Keratinocyte (primary cell): ENCODE measurements at regions not wholly inside any gene's neighbourhood (a gene's known extent, or its start where the extent isn't known, plus 50 kb on each side); places are given as distances from the start of the nearest gene placed in this dataset.

ENCODE experiments used
- DNase-seq: peaks from one replicate; pipeline ENCODE4 v3.0.0-alpha.2; 2011; ENCODE audit warnings: low read depth, missing footprints, low spot score
- FAIRE-seq: peaks from 2 replicates; lab custom pipeline; 2011; peaks lifted over from hg19 to GRCh38; lab: Jason Lieb, UNC
- H2AFZ ChIP-seq: 2 replicates; pipeline ENCODE4 v1.6.0; 2012; ENCODE audit warnings: low read length, control low read depth, inconsistent platforms; ENCODE audit not compliant: control insufficient read depth
- H3K27ac ChIP-seq: 2 replicates; pipeline ENCODE4 v1.5.1; 2011; ENCODE audit warnings: low read length; ENCODE audit not compliant: control insufficient read depth, insufficient read depth
- H3K27me3 ChIP-seq: 3 replicates; pipeline ENCODE4 v1.6.0; 2011; ENCODE audit warnings: low read length; ENCODE audit not compliant: control insufficient read depth, insufficient read depth; ENCODE audit errors: extremely low read depth
- H3K36me3 ChIP-seq, 2 experiments: 2 replicates in 1 of 2; 3 replicates in 1 of 2; pipeline ENCODE4 v1.5.1; 2011; ENCODE audit warnings: low read length in 2 of 2, mild to moderate bottlenecking in 1 of 2; ENCODE audit not compliant: control insufficient read depth in 2 of 2, insufficient read depth in 2 of 2; ENCODE audit errors: extremely low read depth in 1 of 2
- H3K4me1 ChIP-seq: 3 replicates; pipeline ENCODE4 v1.5.1; 2011; ENCODE audit warnings: low read length; ENCODE audit not compliant: control insufficient read depth, insufficient read depth; ENCODE audit errors: extremely low read depth
- H3K4me2 ChIP-seq: 3 replicates; pipeline ENCODE4 v1.6.0; 2011; ENCODE audit warnings: low read depth, low read length; ENCODE audit not compliant: control insufficient read depth, insufficient read depth; ENCODE audit errors: extremely low read depth
- H3K4me3 ChIP-seq, 3 experiments: fragments of 200-600 bp in 1 of 3; sonication (generic) in 1 of 3; 2 replicates in 2 of 3; 3 replicates in 1 of 3; pipeline ENCODE4 v1.5.1; 2011 to 2016; ENCODE audit warnings: low read length in 3 of 3, mild to moderate bottlenecking in 3 of 3, control low read depth in 2 of 3, inconsistent platforms in 1 of 3, low read depth in 1 of 3, mixed read lengths in 1 of 3, mixed run types in 1 of 3, moderate library complexity in 1 of 3; ENCODE audit not compliant: control insufficient read depth in 2 of 3, insufficient read depth in 2 of 3; ENCODE audit errors: extremely low read depth in 1 of 3
- H3K79me2 ChIP-seq: 2 replicates; pipeline ENCODE4 v1.6.0; 2012; ENCODE audit warnings: low read length; ENCODE audit not compliant: control insufficient read depth, insufficient read depth
- H3K9ac ChIP-seq: 3 replicates; pipeline ENCODE4 v1.6.0; 2011; ENCODE audit warnings: low read length; ENCODE audit not compliant: control insufficient read depth, insufficient read depth; ENCODE audit errors: extremely low read depth
- H3K9me1 ChIP-seq: 3 replicates; pipeline ENCODE4 v1.6.0; 2011; ENCODE audit warnings: low read length; ENCODE audit not compliant: control insufficient read depth, insufficient read depth; ENCODE audit errors: extremely low read depth
- H3K9me3 ChIP-seq: 2 replicates; pipeline ENCODE4 v1.5.1; 2012; ENCODE audit warnings: low read depth, low read length; ENCODE audit not compliant: control insufficient read depth
- H4K20me1 ChIP-seq: 3 replicates; pipeline ENCODE4 v1.6.0; 2011; ENCODE audit warnings: low read length; ENCODE audit not compliant: control insufficient read depth, insufficient read depth; ENCODE audit errors: extremely low read depth
- EZH2 ChIP-seq: IDR thresholded peaks from one replicate; pipeline ENCODE4 v1.6.1; 2012; ENCODE audit warnings: inconsistent platforms, mild to moderate bottlenecking, low read length, moderate library complexity
- dilution Hi-C: fragments of 300-500 bp; cut with MboI; formaldehyde crosslinking; loops from one replicate; pipeline ENCODE4 v1.7.0; 2020; ENCODE audit warnings: low sequenced_read_pairs; ENCODE audit not compliant: extremely low pct_ligation_motif_present
- TF ChIP-seq, protein P1 (sequence below), 3 experiments: IDR thresholded peaks in 1 of 3; conservative IDR thresholded peaks in 1 of 3; optimal IDR thresholded peaks in 1 of 3; 2 replicates in 2 of 3; 3 replicates in 1 of 3; pipeline versions ENCODE3 to v1.5.1; 2011; ENCODE audit warnings: low read length in 3 of 3, mild to moderate bottlenecking in 3 of 3, moderate library complexity in 2 of 3, control low read depth in 1 of 3, inconsistent platforms in 1 of 3; ENCODE audit not compliant: insufficient read depth in 2 of 3; ENCODE audit errors: extremely low read depth in 1 of 3

DNA sequence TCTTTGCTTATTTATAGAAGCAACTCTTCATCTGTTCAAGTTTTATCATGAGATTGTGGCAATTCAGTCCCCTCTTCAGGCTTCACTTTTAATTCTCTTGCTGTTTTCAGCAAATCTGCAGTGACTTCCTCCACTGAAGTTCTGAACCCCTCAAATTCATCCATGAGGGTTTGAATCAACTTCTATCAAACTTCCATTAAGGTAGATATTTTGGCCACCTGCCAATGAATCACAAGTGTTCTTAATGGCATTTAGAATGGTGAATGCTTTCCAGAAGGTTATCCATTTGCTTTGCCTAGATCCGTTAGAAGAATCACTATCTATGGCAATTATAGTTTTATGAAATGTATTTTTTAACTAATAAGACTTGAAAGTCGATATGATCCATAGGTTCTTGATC is 946.7 kb upstream of the B3GALT2 start:
- dilution Hi-C loops, result no loop called here
- Histone ChIP-seq H3K4me3 (no peak overlapping the region), H3K36me3 (no peaks in the 10 kb centered on the region), H2AFZ (no peak overlapping the region), H4K20me1 (no peaks in the 10 kb centered on the region), H3K27me3 (no peaks in the 10 kb centered on the region), H3K27ac (no peak overlapping the region), H3K4me1 (no peaks in the 10 kb centered on the region), H3K9me3 (no peaks in the 10 kb centered on the region), H3K79me2 (no peaks in the 10 kb centered on the region), H3K9ac (no peak overlapping the region), H3K9me1 (no peaks in the 10 kb centered on the region), H3K4me2 (no peak overlapping the region)
- TF ChIP-seq, protein P1, sequence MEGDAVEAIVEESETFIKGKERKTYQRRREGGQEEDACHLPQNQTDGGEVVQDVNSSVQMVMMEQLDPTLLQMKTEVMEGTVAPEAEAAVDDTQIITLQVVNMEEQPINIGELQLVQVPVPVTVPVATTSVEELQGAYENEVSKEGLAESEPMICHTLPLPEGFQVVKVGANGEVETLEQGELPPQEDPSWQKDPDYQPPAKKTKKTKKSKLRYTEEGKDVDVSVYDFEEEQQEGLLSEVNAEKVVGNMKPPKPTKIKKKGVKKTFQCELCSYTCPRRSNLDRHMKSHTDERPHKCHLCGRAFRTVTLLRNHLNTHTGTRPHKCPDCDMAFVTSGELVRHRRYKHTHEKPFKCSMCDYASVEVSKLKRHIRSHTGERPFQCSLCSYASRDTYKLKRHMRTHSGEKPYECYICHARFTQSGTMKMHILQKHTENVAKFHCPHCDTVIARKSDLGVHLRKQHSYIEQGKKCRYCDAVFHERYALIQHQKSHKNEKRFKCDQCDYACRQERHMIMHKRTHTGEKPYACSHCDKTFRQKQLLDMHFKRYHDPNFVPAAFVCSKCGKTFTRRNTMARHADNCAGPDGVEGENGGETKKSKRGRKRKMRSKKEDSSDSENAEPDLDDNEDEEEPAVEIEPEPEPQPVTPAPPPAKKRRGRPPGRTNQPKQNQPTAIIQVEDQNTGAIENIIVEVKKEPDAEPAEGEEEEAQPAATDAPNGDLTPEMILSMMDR (optimal IDR thresholded peaks at IDR 0.05 in 1 of 3, IDR thresholded peaks at IDR 0.05 in 1 of 3, conservative IDR thresholded peaks at IDR 0.05 in 1 of 3; ENCODE audit: extremely low read depth in 1 of 3, insufficient read depth in 2 of 3, low read length in 3 of 3), result no peak
- TF ChIP-seq EZH2, result no peak
- no peak for DNase-seq
- FAIRE-seq, result no peak

DNA sequence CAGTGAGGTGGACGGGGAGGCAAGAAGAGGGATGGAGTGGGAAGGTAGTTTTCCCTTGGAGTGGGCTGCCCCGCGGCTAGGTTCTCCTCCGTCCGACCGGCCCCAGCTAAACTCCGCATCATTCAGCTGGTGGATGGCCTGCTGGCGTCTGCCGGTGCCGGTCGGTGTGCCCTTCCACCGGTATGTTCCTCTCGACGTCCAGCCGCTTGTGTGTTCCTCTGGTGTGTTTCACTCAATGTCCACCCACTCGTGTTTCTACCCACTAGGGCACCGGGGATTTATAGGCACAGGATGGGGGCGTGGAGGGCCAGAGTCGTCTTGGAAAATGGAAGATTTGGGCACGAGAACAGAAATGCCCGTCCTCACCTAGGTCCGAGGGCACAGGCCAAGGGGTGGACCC is 931.7 kb upstream of the B3GALT2 start:
- DNase-seq (no peak), FAIRE-seq (no peak)
- H3K4me1 ChIP-seq, result no peaks in the 10 kb centered on the region
- no peak overlapping the region for H3K4me3 ChIP-seq
- H3K27me3 ChIP-seq, result no peaks in the 10 kb centered on the region
- no peak overlapping the region for H3K9ac ChIP-seq
- H3K79me2 ChIP-seq, result no peaks in the 10 kb centered on the region
- H2AFZ ChIP-seq, result no peak overlapping the region
- TF ChIP-seq EZH2, result no peak
- TF ChIP-seq, protein P1 (optimal IDR thresholded peaks at IDR 0.05 in 1 of 3, IDR thresholded peaks at IDR 0.05 in 1 of 3, conservative IDR thresholded peaks at IDR 0.05 in 1 of 3; ENCODE audit: extremely low read depth in 1 of 3, insufficient read depth in 2 of 3, low read length in 3 of 3), result no peak
- no peaks in the 10 kb centered on the region for H3K36me3 ChIP-seq
- H3K9me3 ChIP-seq, result no peaks in the 10 kb centered on the region
- no peaks in the 10 kb centered on the region for H4K20me1 ChIP-seq
- H3K4me2 ChIP-seq, result no peak overlapping the region
- no peaks in the 10 kb centered on the region for H3K9me1 ChIP-seq
- no peak overlapping the region for H3K27ac ChIP-seq
- dilution Hi-C loops, result no loop called here
